ENCODE measurements at regions not wholly inside any gene's neighbourhood (a gene's known extent, or its start where the extent isn't known, plus 50 kb on each side); places are given as distances from the start of the nearest gene placed in this dataset.

DNA sequence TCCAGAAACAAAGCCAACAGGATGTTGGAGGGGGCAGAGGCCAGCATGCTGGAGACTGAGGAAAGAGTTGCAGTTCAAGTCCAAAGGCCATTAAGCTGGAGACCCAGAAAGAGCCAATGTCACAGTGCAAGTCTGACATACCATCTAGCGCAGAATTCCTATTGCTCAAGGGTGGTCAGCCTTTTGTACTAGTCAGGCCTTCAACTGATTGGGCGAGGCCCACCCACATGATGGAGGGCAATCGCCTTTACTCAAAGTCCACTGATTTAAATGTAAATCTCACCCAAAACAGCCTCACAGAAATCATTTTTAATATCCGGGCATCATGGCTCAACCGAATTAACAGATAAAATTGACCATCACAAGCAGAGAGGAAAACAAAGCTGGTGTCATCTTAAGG is 113.9 kb downstream of the RCN1 start:
- DNase-seq (ENCODE audit: low read depth): no peak

DNA sequence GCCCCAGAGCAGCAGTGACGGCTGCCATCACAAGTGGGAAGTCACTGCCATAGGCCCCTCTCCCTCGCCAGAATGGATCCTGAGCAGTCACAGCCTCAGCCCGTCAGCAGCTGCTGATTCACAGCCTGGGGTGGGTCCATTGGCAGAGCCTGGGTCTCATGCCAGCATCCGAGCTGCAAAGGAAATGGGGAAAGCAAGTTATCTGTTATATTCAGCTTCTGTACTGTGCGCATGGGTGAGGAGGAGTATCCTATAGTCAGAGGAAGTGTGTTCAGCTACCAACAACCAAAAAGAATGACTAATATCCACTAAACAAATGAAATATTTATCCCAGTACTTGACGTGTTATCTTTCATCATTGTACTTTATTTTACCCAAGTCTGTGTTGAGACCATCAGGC is 119.7 kb downstream of the RCN1 start:
- no peak for DNase-seq (ENCODE audit: low read depth)

DNA sequence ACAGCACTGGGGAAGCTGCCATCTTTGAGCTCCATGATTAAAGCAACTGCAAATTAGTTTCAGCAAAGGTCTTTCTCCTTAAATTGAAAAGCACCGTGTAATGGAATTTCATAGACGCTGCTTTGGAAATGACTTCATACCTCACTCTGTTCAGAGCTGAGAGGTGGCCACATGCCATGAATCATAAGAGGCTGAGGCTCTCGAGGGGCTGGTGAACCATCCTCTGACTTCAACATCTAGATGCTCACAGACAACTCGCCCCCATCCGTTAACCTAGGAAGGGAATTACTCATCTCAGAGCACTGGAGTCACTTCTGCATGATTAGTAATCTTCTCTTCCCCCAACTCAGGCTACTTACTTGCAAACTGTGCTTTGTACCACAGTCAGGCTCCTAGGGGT is 122.3 kb downstream of the RCN1 start:
- no peak for DNase-seq (ENCODE audit: low read depth)

DNA sequence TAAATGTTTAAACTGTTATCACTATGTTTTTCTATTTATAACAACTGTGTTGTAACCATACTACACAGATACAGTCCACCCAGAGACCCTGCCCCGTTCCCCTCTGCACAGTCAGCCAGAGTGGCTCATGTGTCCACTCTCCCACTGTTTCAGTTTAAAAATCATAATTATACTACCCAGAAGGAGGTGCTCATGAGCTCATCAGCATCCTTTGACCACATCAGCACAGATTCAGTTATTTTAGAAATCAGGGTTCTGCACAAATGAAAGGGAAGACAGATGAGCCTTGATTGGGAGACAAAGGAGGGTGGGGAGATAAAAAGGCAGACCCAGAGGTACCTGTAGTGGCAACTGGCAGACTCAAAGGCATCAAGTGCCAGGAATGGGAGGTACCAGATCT is 124.3 kb downstream of the RCN1 start:
- no peak for DNase-seq (ENCODE audit: low read depth)

DNA sequence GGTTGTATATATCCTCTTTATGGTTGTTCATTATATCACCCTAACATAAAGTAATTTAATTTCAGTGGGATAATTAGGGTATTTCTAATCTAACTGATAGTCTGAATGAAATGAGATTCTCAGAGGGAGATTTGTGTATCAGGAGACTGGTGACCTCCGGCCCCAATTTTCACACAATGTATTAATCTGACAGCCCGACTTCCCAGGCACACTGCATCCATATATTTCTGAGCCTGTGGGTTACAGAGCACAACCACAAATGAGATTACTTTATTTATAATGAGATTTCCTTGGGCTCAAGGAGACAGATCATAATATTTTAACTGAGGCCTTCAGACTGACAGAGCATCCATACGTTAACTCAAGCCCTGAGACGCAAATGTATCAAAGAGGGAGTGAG is 125.9 kb downstream of the RCN1 start:
- DNase-seq (ENCODE audit: low read depth): no peak

DNA sequence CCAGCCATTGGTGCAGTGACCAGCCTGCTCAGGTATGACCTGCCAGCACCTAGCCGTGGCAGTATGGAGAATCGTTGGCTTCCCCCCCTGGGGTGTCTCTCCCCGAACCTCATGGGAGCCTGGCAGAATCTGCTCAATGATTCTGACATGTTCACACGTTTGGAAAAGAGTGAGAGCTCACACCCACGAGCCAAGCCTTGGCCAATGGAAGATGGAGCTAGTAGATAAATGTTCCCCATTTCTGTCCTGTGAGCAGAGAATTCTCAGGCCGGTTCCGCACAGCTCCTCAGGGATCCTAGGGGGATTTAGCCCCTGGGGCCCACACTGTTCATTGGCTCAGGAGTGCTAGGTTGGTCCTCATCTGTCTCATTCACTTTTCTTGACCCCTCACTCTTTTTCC is 128.4 kb downstream of the RCN1 start:
- DNase-seq (ENCODE audit: low read depth): no peak

DNA sequence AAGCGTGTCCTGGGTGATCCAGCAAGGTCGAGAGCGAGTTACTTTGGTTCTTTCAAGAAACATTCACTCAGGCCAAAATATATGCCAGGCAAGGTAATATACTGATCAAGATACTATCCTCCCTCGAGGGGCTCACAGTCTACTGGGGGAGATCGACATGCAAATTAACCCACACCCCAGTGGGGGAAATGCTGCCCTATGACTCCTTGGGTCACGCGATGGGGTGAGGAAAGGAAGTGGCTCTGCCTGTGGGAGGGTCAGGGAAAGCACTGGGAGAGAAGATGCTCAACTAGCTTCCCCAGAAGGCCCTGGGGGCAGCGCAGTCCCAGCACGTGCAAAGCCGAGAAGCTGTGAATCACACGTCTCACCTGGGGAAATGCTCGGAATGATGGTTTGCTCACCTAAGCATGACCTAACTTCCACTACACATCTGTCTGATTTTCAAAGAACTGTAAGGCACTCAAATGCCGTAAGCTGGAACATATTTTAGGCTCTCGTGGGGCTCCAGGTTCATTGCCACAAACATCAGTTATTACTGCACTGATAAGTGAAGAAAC is 130.7 kb downstream of the RCN1 start:
- DNase-seq (ENCODE audit: low read depth): no peak

DNA sequence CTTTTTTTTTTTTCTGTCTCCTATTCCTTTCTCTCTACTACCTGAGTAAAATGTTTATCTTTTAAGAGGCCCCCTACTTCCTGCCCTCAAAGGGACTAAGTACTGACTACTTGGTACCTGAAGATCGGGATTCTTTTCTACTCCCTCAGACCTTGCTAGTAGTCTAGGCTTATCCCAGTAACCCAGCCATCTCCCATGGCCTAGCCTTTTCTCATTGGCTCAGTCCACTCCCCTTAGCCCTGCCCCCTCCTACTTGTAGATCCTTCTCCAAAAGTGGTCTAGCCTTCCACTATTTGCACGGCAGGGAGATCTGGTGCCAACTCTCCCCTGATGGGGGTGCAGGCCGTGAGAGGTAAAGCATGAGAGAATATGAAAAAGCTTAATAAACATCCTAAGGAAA is 133.7 kb downstream of the RCN1 start:
- no peak for DNase-seq (ENCODE audit: low read depth)

DNA sequence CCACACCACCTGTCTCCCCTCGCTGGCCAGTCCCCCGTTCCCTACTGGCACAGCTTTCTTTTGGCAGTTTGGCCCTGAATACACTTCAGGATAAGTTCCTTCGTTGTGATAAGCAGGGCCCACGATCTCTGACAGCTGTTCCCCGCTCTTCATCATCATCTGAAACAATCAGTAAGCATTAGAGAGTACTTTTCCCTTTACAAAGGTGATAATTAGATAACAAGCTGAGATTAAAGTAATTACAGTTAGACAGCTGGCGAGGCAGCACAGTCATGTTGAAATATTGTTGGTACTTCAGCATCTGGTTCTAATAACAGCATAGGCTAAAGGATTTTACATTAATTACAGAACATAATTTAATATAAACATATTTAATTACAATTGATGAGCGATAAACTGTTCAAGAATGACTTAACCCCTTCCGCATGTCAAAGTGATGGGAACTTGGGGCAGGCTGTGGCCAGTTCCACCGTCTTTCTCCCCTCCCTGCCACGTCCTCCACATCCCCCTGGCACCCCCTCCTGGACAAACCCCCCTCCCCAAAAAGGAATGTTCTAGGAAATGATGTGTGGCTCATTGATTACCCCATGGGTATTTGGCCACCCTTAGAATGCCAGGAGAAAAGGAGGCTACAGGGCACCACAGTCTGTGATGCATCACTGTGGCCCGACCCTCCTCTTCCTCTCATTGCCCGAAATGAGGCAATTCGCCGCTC is 134.9 kb downstream of the RCN1 start:
- DNase-seq (ENCODE audit: low read depth): no peak

DNA sequence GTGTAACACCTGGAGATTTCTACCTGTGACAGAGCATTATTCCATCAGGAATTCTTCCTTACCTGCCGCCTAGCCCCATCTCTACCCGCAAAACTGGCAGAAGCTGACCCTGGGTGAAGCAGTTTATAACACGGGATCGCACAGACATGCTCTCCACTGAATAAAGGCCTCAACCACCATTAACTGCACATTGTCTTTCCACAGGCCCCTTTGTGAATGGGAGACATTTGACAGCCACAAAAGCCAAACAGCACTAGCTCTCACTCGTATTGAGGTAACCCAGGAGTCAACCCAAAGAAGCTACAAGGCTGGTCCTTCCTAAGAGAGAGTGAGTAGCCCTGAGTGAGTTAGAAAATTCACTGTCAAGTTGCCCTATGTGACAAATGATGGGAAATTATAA is 135.6 kb downstream of the RCN1 start:
- no peak for DNase-seq (ENCODE audit: low read depth)

DNA sequence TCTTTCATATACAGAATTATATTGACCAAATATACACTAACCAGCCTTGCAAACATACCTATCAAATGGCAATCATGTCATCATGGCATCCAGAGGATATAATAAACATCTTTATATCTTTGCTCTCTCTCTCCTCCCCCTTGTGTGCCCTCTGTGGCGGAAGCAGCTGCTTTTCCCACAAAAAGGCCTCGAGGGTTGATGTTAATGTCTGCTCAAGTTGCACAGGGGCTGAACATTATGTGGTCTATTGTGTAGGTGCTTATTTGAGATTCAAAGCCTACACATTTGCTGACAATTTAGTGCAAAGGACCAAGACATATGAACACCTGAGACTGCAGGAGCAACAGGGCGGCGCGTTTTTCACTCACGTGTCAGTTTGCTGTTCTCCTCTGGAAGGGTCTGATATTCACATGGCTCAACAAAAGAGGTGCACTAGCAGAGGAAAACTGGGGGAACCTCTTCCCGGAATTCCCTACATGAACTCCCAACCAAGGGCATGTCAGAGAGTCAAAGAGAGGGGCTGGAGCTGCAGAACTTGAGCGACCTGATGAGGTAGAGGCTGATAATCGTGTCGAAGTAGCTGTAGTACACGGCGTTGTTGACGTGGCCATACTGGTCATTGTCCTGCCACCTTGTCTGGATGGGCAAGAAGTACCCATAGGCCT is 138.8 kb downstream of the RCN1 start:
- no peak for DNase-seq (ENCODE audit: low read depth)

DNA sequence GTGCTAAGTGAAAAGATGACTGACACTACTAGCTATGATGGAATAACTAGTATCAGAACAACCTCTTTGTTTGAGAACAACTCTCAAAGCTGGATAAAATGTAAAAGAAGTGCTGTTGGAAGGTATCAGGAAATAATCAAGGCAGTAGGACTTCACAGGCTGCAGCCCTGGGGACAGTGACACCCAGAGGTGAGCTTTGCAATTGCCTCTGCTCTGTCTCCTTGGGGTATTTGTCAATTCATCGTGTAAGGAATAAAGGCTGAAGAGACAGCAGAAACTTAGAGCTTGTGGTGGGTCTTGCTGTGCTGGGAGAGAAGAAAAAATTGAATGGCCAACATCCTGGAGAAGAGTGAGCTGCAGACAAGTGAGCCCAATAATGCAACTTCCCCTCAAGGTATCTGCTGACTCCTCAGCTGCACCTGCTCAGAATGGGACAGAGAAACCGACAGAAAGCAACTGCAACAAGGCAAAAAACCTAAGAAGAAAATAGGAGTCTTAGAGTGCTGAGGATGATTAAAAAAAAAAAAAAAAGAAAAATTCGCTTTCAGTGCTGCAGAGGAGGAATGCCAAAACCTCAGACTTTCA is 141.1 kb downstream of the RCN1 start:
- no peak for DNase-seq (ENCODE audit: low read depth)

DNA sequence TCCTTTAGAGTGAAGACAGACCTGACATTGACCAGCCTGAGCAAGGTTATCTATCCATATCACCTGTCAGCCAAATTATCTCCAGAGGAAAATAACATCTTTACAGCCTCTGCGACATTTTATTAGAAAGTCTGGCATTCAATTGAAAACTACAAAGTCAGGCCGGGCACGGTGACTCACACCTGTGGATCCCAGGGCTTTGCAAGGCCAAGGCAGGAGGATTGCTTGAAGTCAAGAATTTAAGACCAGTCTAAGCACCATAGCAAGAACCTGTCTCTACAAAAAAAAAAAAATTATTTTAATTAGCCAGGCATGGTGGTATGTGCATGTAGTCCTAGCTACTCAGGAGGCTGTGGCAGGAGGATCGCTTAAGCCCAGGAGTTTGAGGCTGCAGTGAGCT is 141.6 kb downstream of the RCN1 start:
- no peak for DNase-seq (ENCODE audit: low read depth)

DNA sequence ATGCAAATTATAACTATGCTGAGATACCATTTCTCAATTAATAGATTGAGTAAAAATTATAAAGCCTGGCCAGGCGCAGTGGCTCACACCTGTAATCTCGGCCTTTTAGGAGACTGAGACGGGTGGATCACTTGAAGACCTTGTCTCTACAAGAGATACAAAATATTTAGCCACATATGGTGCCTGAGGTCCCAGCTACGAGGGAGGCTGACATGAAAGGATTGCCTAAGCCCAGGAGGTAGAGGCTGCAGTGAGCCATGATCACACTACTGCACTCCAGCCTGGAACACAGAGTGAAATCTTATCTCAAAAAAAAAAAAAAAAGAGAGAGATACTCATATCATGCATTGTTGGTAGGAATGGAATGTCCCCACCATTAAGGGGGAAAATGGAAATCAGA is 142.4 kb downstream of the RCN1 start:
- no peak for DNase-seq (ENCODE audit: low read depth)

DNA sequence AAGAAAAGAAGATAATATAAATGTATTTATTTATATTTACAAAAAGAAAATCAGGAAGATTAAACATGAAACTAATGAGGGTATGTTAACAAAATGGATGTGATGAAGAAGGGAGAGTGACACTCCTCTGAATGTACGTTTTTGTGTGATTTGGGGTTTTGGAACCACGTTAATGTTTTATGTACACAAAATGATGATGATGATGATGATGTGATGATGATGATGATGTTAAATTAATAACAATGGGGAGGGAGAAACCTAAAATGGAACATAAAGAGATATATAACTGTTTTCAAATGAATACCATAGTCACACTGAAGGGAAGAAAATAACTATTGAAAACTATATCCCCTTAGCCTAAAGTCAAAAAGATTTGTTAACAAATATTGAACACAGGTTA is 143.1 kb downstream of the RCN1 start:
- no peak for DNase-seq (ENCODE audit: low read depth)

DNA sequence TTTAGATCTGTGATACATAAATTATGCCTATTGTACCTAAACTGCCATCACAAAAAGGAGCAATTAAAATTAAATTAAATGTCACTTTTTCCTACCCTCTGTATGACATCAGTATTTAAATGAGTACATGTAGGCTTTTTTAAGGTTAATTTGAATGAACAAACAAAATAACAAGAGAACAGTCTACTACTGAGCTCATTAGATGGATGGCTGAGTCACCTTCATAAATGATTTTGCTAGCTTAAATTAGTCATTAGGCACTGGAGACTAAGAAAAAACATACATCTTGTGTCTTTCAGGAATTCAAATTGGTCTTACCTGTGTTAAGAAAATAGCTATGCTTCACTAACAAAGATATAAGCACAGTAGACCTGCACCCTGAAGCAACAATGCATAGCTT is 153.6 kb downstream of the RCN1 start:
- DNase-seq (ENCODE audit: low read depth): no peak

DNA sequence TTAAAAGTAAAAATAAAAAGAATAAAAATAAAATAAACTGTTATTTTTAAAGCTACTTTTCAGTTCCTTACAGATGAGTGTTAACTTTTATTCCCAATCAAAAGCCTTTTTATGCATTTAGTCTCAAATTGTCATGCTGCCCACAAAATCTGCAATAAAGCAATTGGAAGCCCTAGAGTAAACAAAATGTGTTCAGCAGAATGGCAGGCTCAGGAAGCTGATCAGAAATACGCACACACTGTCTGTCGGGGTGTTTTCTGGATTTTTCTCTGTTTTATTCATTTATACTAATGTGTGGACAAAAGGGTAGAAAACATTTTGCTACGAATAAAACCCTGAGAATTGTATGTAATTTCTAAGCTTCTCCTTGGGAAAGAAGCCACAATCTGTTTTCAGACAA is 162.8 kb downstream of the RCN1 start:
- no peak for DNase-seq (ENCODE audit: low read depth)

DNA sequence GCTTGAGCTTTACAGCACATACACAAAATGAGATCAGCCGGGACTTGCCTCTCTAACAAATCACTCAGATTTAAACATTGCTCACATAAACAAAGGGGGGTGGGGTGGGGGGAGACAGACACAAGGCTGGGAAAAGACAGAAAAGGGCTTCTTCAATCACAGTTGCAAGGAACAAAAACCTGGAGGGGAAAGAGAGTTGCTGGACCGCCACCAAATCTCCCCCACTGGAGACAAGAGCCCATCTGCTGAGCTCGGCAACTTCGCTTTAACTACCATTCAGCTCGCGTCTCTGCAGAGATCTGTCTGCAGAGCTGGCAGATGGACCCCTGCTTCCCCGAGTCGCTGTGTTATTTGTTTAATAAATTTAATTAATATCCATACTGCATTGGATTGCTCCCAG is 165.0 kb downstream of the RCN1 start:
- DNase-seq (ENCODE audit: low read depth): no peak

DNA sequence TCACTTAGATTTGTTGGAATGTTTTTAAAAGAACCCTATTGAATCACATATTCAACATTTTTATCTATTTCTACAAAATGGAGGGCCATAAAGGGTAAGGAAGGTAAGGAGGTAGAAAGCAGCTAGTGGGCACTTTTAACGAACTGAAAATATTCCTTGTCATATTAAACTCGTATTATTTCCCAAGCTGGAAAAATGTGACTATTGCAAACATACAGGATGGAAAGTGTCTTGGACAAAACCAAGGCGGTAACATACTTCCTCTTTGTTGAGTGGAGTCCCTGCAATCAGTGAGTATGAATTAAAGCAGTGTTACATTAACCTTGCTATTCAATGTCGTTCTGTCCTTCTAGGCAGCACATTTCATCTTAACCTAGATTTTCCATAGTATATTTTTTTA is 165.6 kb downstream of the RCN1 start:
- DNase-seq (ENCODE audit: low read depth): no peak

DNA sequence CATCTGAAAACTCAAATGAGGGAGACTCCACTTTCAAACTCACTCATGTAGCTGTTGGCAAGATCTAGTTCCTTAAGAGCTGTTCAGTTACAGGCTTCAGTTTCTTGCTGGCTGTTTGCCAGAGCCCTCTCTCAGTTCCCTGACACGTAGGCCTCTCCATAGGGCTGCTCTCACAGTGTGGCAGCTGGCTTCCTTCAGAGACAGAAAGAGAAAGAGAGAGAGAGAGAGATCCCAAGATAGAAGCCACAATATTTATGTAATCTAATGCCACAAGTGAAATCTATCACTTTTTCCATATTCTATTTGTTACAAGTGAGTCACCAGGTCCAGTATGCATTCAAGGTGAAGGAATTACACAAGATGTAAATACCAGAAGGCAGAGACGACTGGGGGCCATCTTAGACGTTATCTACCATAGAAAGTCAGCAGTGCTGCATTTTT is 168.8 kb downstream of the RCN1 start:
- DNase-seq (ENCODE audit: low read depth): no peak

DNA sequence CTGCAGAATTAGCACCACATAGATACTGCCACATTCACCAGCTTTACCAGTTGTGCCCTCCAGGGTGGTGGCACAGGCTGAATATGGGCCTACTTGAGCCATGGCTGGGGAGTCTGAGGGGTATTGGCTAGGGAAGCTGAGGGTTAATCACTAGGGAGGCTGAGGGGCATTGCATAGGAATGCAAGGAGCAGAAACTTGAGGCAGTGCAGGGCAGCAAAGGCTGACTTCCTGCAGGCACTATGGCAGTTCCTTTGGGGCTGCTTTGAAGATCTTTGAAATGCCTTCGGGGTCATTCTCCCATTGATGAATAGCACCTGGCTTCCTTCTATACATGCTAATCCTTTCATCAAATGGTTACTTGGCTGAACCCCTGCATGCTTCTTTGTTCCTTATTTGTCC is 171.5 kb downstream of the RCN1 start:
- DNase-seq (ENCODE audit: low read depth): no peak

DNA sequence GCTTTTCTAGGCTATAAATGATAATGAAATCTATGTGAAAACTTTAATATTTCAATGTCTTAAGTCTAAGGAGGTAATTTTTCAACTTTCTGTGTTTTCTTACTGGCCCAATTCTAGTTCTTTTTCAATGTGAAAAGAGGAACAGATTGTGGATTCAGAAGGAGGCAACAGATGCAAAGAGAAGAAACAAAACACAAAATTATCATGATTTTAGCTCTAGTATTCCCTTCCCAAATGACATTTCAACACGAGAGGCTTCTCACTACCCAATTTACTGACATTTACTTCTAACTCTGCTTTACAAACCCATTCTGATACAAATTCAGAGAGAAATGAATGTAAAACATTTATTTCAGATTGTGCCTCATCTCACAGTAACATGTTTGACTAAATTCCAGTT is 169.4 kb downstream of the WT1 start:
- DNase-seq (ENCODE audit: low read depth): no peak

DNA sequence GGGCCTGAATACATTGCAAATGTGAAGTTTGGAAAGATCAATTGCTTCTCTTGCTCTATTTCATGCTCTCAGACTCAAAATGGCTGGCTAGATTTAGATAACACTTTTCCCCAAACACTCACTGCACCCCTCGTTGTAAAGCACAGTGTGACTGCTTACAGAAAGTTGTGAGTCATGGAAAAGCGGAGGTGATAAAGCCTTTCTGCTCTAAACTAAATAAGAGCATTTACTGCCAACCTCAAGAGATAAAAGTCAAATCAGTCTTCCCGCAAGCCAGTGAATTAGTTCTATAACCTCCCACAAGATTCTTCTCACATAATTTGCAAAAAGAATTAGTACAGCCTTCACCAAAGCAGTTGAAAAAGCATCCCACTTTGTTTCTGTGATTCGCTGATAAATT is 168.7 kb downstream of the WT1 start:
- no peak for DNase-seq (ENCODE audit: low read depth)

Data from stimulated activated CD8-positive, alpha-beta memory T cell treated with anti-CD3 and anti-CD28 coated beads, Interleukin-15, amount 100 ng/mL, for 1 hour (primary cell).